Prostate gland (tissue), 2 donors: ENCODE measurements at regions not wholly inside any gene's neighbourhood (a gene's known extent, or its start where the extent isn't known, plus 50 kb on each side); places are given as distances from the start of the nearest gene placed in this dataset.

Source experiments
- CTCF ChIP-seq, 4 experiments: fragments of 200-600 bp in 2 of 4; fragments of 450-650 bp in 2 of 4; sonication (generic) in 2 of 4; IDR thresholded peaks; 1 replicate in 3 of 4; 2 replicates in 1 of 4; pipeline ENCODE4 v1.5.1; 2016 to 2019; ENCODE audit warnings: antibody characterized with exemption in 4 of 4, mild to moderate bottlenecking in 2 of 4, moderate library complexity in 2 of 4
- POLR2A ChIP-seq: fragments of 450-650 bp; IDR thresholded peaks from one replicate; pipeline ENCODE4 v1.6.1; 2016; ENCODE audit warnings: antibody characterized with exemption, mild to moderate bottlenecking

GRCh38 chr3:177306252-177306651 is 109.0 kb upstream of the TBL1XR1 start:
- TF ChIP-seq POLR2A, result no peak
- no peak for TF ChIP-seq CTCF (IDR thresholded peaks at IDR 0.05)
